GM21723 (cell line): ENCODE measurements at regions not wholly inside any gene's neighbourhood (a gene's known extent, or its start where the extent isn't known, plus 50 kb on each side); places are given as distances from the start of the nearest gene placed in this dataset.
A peak's percentile ranks its signal among the peaks of the same experiment; 100 is the strongest.

Source experiments
- ATAC-seq: cut with Tn5 transposase; IDR thresholded peaks from one replicate; pipeline ENCODE4 v1.9.1; 2021; ENCODE audit warnings: mild to moderate bottlenecking, moderate library complexity; ENCODE audit not compliant: unreplicated experiment

DNA sequence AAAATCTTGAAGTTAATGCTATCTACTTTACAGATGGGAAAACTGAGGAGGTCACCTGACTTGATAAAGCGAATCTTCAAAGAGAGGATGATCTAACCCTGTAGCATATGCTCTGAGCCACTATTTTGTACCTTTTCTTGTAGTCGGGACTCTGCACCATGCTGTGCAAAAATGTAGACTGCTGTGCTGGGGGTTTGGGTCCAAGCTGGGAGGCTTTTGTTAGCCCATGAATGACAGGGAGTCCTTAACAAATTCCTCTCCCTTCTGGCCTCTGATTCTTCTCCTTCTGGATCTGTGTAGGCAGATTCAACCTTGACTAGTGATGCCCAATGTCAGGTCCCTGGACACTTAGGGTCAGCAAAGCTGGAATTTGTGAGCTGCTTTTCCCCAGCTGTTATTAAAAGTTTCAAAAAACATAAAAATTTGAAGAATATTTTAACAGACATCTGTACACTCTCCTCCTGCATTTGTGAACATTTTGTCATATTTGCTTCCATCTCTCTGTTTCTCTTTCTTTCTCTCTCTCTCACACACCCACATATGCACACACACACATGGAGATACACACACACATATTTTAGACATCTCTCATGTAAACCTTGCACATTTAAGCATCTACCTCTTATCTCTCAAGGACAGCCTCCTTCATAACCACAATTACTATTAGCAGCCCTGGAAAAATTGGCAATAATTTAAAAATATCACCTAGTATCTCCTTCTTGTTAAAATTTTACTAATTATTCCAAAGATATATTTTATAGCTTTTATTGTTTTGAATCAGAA lies 335.0 kb upstream of the TRIB2 start:
- no peak for ATAC-seq

DNA sequence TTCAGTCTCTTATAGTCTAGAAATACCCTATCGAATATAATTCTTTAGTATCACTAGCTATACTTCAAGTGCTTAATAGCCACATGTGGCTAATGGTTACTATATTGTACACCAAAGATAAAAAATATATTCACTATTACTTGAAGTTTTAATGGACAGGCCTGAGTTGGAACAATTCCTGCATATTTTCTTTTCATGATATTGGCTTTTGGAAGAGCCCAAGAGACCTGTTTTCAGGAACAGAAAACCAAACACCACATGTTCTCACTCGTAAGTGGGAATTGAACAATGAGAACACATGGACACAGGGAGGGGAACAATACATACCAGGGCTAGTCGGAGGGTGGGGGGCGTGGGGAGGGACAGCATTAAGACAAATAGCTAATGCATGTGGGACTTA lies 334.4 kb upstream of the TRIB2 start:
- no peak for ATAC-seq

DNA sequence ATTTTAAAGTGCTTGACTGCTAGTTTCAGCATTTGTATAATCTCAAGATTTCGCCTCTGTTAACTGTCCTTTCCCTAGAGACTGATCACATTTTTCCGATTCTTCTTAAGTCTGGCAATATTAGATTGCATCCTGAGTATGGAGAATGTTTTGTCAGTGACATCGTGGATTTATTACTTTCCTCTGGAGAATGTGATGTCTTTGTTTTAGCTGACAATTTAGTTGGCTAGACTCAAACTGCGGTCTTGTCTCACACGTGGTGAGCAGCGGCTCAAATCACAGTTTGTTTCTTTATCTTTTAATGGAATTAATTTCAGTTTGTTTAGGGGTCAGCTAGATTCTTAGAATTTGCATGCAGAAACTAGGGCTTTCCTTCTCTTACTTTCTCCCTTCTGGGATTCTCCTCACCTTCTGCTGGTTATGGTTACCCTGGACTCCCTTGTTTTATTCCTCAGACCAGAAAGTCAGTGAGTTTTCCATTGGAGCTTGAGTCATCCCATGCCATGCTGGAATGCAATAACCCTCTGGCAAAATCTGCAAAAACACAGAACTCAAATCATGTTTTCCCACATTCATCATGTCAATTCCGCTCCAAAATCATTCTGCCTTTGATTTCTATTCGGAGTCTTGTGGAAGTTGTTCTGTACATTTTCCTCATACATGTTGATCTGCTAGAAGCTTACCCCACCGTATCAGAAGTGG lies 327.2 kb upstream of the TRIB2 start:
- ATAC-seq = no peak

GRCh38 chr2:12391116-12391515 lies 325.6 kb upstream of the TRIB2 start:
- no peak for ATAC-seq

GRCh38 chr2:12396699-12397098 lies 320.0 kb upstream of the TRIB2 start:
- no peak for ATAC-seq

DNA sequence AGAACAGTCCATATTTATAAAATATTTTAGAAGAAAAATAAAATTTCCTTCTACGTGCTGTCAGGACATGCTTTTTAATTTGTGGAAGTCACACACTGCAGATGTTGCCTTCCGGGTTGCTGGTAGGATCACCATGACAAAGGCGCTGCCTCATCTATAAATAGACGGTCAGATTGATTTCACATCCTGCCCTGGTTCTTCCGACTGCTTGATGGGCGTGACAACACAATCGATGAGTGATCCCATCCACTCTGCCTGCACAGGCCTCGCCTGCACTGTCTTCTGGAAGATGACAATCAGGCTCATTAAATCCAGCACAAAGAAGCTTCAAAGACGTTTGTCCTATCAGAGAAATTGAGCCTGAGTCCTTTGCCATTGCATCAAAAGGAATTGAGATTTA lies 318.9 kb upstream of the TRIB2 start:
- ATAC-seq = no peak

GRCh38 chr2:12399240-12399639 lies 317.5 kb upstream of the TRIB2 start:
- no peak for ATAC-seq

DNA sequence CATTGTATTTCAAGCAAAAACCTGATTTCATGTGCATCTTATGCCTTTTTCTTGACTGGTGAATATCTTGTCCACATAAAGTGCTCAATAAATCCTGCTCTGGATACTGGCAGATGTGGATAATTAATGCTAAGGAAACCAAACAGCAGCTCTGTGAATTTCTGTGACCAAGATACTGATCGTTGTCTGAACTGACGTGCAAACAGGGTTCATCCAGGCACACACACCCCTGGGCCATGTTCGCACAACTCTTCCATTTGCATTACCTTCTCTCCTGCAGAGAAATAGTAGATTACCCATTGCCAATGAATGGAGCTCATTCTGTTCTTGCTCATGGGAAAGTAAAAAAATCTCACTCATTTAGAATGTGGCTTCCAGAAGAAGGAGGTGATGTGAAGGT lies 316.2 kb upstream of the TRIB2 start:
- ATAC-seq = no peak

GRCh38 chr2:12402440-12403139 lies 314.1 kb upstream of the TRIB2 start:
- ATAC-seq = no peak

DNA sequence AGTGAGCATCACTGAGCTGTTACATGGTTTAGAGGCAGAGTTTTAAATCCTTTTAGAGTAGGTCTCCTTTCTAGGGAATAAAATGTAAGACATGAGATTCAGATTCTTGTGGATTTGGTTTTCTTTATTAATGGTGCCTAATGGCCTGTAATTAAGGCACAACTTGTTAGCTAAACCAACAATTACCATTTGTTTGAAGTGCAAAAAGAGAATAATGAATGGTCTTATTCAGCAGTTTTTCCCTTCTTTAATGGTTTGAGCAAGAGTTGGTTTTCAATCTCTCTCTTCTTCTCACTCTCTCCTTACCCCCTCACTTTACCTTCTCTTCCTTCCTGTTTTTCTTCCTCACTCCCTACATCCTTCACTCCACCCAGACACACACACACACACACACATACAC lies 312.2 kb upstream of the TRIB2 start:
- no peak for ATAC-seq

DNA sequence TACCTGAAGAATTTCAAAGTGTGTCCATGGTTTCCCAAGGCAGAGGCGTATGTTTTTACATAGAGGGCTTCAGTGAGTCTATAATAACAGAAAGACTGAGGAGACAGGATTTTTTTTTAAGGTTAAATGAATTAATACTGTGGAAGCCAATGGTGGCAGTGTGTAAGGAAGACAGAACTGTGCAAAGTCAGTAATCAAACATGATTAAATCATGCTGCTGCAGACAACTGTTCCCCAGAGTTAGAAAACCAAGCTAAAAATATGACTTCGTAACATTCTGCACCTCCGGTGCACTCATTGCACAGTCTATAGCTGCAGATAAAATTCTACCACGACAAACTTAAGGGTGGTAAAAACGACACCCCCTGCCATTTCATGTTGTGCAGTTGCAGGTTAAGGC lies 309.6 kb upstream of the TRIB2 start:
- ATAC-seq = no peak

GRCh38 chr2:12412898-12413305 lies 303.8 kb upstream of the TRIB2 start:
- ATAC-seq = peak; percentile 92

- no peak for ATAC-seq
These were observed 301.2 kb upstream of the TRIB2 start for GRCh38 chr2:12415536-12415935.

- ATAC-seq = no peak
These were observed 300.1 kb upstream of the TRIB2 start for GRCh38 chr2:12416600-12416999.

DNA sequence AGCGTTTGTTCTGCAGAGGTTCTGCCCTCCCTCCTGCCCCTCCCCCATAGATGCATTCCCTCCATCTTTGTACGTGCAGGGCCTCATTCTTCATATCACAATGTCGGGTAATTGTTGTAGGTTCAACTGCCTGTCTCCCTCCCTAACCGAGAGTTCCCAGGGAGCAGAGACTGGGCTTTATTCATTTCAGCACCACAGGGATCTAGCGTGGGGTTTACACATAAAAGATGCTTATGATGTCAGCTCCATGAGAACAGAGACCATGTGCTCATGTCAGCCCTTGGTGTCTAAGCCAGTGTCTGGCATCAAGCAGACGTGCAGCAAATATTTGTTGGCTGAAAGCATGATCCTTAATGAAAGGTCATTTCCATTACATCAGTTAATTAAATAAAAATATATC lies 298.9 kb upstream of the TRIB2 start:
- no peak for ATAC-seq

- no peak for ATAC-seq
These were observed 296.9 kb upstream of the TRIB2 start for GRCh38 chr2:12419803-12420202.

DNA sequence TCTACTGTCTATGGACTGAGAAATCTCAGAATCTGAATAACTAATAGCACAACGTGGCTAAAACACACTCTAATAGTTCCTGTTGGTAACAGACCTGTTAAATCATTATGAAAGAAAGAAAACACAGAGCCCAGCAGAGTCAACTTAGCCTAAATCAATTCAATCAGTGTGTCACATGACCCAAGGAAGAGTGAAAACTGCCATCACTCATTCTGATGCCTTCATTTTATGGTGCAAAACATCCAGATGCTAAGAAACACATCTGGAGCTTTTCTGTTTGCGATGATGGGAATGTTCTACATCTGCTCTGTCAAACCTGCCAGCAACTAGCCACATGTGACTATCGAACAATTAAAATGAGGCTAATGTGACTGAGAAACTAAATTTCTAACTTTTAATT lies 295.7 kb upstream of the TRIB2 start:
- no peak for ATAC-seq

DNA sequence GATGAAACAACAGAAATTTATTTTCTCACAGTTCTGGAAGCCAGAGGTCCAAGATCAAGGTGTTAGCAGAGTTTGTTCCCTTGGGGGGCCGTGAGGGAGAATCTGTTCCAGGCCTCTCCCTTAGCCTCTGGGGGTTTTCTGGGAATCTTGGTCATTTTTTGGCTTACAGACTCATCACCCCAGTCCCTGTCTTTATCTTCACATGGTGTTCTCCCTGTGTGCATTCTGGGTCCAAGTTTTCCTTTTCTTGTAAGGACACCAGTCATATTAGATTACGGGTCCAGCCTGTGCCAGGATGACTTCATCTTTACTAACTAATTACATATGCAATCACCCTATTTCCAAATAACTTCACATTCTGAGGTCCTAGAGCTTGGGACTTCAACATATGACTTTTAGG lies 292.5 kb upstream of the TRIB2 start:
- ATAC-seq = no peak

- ATAC-seq = no peak
These were observed 291.9 kb upstream of the TRIB2 start for GRCh38 chr2:12424809-12425208.

DNA sequence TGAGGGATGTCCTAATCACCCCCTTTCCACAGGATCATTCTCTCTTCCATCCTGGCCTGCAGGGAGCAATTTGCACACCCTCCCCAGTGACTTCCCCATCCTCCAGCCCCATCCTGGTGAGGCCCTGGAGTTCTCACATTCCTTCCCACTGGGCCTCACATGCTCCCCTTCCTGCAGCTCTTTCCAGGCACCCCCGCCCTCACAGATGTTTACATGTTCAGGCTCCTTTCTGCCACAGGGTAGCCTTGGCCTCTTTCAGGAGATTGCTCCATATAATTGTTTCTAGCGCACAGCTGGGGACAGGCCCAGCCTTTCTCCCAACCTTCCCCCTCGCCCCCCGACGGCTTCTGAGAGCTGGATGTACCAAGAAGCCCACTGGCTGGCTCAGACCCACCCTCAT lies 288.4 kb upstream of the TRIB2 start:
- ATAC-seq = no peak

DNA sequence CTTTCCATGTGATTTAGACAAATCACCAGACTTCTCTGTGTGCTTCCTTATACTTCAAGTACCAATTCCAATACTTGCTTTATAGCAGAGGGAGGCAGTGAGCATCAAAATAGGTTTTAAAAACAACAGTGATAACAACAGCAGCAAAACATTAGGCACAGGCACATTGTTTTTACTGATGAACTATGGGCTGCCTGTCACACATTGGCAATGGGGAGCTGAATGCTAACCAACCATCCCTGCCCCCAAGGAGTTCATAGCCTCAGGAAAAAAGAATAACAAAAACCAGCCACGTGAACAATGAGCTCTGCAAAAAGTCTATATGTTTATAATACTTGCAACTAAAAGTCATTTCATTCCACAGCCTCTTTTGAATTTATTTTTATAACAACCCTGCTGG lies 287.9 kb upstream of the TRIB2 start:
- ATAC-seq = no peak

GRCh38 chr2:12429779-12430406 lies 286.8 kb upstream of the TRIB2 start:
- ATAC-seq = no peak
